HG03045 (cell line): ENCODE measurements at regions not wholly inside any gene's neighbourhood (a gene's known extent, or its start where the extent isn't known, plus 50 kb on each side); places are given as distances from the start of the nearest gene placed in this dataset.

ENCODE experiments used
- ATAC-seq: cut with Tn5 transposase; IDR thresholded peaks from one replicate; pipeline ENCODE4 v1.9.1; 2021; ENCODE audit warnings: mild to moderate bottlenecking, moderate library complexity; ENCODE audit not compliant: unreplicated experiment

- no peak for ATAC-seq
These were observed 269.3 kb upstream of the NCKAP5 start for GRCh38 chr2:133837441-133838094.

- no peak for ATAC-seq
These were observed 270.5 kb upstream of the NCKAP5 start for GRCh38 chr2:133838642-133839365.

GRCh38 chr2:133839677-133840076, 271.4 kb upstream of the NCKAP5 start:
- ATAC-seq = no peak

- ATAC-seq = no peak
These were observed 272.5 kb upstream of the NCKAP5 start for GRCh38 chr2:133840761-133841160.

GRCh38 chr2:133841900-133842299, 273.6 kb upstream of the NCKAP5 start:
- ATAC-seq = no peak

GRCh38 chr2:133842446-133842845, 274.2 kb upstream of the NCKAP5 start:
- ATAC-seq = no peak

- no peak for ATAC-seq
These were observed 274.8 kb upstream of the NCKAP5 start for GRCh38 chr2:133843091-133843490.

GRCh38 chr2:133843551-133843950, 275.3 kb upstream of the NCKAP5 start:
- ATAC-seq = no peak

- no peak for ATAC-seq
These were observed 276.1 kb upstream of the NCKAP5 start for GRCh38 chr2:133844214-133844892.

GRCh38 chr2:133846476-133846875, 278.2 kb upstream of the NCKAP5 start:
- ATAC-seq = no peak

- no peak for ATAC-seq
These were observed 279.3 kb upstream of the NCKAP5 start for GRCh38 chr2:133847591-133847990.

- no peak for ATAC-seq
These were observed 279.9 kb upstream of the NCKAP5 start for GRCh38 chr2:133848111-133848649.

- no peak for ATAC-seq
These were observed 281.1 kb upstream of the NCKAP5 start for GRCh38 chr2:133849341-133849740.

- no peak for ATAC-seq
These were observed 286.4 kb upstream of the NCKAP5 start for GRCh38 chr2:133854603-133855200.

GRCh38 chr2:133855526-133855925, 287.3 kb upstream of the NCKAP5 start:
- ATAC-seq = no peak

GRCh38 chr2:133856678-133857077, 288.4 kb upstream of the NCKAP5 start:
- no peak for ATAC-seq

GRCh38 chr2:133859578-133859977, 291.3 kb upstream of the NCKAP5 start:
- no peak for ATAC-seq

- no peak for ATAC-seq
These were observed 294.2 kb upstream of the NCKAP5 start for GRCh38 chr2:133862400-133862977.

- no peak for ATAC-seq
These were observed 295.0 kb upstream of the NCKAP5 start for GRCh38 chr2:133863106-133863800.

GRCh38 chr2:133865141-133865540, 296.9 kb upstream of the NCKAP5 start:
- no peak for ATAC-seq
